GM12874 (cell line): ENCODE measurements at regions not wholly inside any gene's neighbourhood (a gene's known extent, or its start where the extent isn't known, plus 50 kb on each side); places are given as distances from the start of the nearest gene placed in this dataset.

Experiments
- TF ChIP-seq, protein P1 (sequence below): IDR thresholded peaks from 2 replicates; pipeline ENCODE4 v1.5.1; 2011; ENCODE audit warnings: low read depth, mild to moderate bottlenecking, control low read depth, low read length, moderate library complexity; ENCODE audit not compliant: insufficient read depth

DNA sequence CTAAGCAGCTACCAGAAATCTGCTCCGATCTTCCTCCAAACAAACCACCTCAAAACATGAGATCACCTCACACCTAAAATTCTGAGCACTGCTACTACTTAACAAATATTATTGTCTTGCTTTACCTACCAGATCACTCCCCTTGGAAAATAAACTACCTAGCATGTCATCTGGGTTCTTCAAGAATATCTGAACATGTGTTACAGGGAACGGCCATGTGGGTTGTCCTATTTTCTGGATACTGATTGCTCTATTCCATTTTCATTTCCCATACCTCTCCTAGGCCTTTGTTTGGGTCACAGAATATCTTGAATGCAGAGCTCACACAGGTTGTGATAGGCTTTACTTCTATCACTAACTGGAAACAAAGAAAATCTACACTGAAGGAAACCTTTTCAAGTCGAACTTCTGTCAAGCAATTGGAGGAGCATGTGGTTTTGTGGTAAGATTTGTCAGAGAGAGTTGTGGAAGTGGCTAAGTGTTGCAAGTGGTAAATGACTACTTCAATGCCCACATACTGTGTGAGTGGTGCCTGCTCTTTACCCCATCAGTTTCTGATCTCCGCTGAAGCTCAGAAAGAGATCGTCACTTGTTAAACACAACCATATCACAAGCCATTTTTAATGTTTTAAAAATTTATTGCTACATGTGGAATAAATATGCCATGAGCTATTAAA is 739.1 kb upstream of the ZEB2 start:
- TF ChIP-seq, protein P1, sequence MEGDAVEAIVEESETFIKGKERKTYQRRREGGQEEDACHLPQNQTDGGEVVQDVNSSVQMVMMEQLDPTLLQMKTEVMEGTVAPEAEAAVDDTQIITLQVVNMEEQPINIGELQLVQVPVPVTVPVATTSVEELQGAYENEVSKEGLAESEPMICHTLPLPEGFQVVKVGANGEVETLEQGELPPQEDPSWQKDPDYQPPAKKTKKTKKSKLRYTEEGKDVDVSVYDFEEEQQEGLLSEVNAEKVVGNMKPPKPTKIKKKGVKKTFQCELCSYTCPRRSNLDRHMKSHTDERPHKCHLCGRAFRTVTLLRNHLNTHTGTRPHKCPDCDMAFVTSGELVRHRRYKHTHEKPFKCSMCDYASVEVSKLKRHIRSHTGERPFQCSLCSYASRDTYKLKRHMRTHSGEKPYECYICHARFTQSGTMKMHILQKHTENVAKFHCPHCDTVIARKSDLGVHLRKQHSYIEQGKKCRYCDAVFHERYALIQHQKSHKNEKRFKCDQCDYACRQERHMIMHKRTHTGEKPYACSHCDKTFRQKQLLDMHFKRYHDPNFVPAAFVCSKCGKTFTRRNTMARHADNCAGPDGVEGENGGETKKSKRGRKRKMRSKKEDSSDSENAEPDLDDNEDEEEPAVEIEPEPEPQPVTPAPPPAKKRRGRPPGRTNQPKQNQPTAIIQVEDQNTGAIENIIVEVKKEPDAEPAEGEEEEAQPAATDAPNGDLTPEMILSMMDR = no peak

DNA sequence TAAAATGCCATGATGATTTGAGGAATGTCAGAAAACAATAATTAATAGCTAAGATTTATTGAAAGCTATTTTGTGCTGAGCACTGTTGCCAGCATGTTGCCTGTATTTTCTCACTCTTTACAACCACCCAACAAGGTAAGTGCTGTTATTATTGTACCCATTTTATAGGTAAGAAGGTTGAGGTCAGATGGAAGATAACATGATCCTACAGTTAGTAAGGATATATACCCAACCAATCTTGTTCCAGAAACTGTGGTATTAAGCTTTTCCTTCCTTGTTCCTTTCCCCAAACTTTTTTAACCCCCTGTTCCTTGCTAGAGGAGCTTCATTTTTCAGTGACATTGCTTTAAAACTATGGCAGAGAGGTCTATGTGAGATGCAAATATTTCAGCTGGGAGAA is 738.0 kb upstream of the ZEB2 start:
- TF ChIP-seq, protein P1 = no peak

DNA sequence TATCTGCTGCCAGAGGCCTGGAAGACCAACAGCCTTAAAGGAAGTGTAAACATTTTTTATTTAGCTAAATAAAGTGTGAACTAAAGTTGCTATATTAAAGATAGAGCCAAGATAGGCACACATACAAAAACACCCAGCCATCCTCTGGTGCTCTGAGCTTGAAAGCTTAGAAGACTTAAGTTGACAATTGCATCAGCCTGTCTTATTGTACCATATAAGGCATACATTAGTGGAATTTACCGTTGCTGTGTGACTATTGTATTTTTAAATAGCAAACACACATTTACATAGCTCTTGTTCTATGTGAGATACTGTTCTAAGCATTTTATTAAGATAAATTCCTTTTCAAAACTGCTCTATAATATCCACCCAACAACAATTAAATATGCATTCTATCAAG is 736.6 kb upstream of the ZEB2 start:
- TF ChIP-seq, protein P1 = no peak

DNA sequence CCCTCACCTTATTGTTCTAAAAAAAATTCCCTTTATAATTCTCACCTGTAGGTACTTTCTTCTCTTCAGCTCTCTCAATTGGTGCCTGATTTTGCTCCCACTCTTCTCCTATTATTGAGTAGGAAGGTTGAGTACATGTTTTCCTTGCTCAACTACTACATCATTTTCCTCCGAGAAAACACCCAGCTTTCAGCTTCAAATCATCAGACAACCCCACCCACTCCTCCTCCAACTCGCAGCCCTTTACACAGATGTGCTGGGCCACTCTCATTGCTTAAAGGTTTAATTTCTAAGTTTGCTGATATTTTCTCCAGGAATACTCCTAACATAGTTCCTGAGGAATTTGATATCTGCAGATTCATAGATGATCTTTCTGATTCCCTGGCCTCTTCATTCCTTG is 734.4 kb upstream of the ZEB2 start:
- TF ChIP-seq, protein P1 = no peak

DNA sequence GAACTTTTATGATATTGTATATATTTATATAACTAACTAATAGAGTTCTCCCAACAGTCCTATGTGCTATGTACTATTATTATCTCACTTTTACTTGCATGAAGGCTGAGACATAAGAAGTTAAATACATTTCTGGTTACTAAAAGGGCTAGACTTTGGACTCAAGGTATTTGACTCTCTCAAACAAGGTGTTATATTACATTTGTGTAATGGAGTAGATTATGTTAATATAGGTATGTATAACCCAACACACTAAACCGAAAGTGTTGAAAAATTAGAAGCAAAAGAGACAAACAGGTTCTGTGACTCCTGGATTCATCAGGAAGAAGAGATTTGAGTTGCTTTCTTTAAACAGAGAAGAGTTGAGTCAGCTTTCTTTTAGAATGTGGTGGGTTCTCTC is 733.6 kb upstream of the ZEB2 start:
- TF ChIP-seq, protein P1 = no peak

DNA sequence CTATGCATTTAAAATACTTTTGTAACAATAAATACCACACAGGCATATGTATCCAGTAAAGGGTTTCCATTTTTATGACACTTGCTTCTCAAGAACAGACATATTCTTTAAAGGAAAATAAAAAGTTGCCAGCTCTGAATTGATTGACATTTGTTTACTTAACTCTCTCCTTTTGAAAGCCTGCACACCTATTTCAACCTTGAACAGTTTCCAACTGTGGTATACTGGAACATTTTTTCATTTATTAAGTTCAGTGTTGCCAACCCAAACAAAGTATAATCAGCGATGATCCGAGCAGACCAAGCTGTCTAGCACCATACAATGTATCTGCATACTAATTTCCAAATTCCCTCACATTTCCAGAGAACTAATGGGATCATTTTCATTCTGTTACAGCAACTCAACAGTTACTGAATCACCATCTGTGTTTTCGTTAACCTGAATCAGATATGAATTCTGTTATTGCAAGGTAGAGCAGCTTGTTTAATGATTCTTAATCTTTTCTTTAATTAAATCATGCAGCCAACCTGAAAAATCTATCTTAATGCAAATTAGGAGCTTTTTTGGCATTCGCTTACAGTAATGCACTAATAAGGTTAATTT is 725.5 kb upstream of the ZEB2 start:
- TF ChIP-seq, protein P1 = no peak

DNA sequence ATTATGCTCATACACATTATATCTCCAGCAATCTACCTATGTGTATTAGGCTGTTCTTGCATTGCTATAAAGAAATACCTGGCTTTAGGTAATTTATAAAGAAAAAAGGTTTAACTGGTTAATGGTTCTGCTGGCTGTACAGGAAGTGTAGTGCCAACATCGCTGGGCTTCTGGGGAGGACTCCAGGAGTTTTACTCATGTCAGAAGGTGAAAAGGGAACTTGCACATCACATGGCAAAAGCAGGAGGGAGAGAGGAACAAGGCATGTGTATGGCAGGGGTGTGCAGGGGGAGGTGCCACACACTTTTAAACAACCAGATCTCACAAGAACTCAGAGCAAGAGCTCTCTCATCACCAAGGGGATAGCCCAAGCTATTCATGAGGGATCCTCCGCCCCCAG is 715.4 kb upstream of the ZEB2 start:
- TF ChIP-seq, protein P1 = no peak

DNA sequence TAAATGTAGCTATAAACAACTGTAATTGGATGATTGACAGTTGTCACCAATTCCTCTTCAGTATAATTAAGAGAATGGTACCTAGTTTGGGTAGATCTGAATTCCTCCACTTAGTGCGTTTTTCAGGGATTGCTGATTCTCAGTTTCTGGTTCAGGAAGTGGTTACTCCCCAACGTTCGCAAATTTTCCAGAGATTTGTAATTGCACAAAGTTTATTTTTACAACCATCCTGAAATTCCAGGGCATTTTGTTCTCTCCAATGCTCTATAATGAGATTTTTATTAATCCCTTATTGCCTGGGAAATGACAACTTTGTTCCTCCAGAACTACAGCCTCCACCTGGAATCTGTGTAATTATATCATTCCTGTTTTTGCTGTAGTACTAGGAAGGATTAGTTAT is 710.6 kb upstream of the ZEB2 start:
- TF ChIP-seq, protein P1 = no peak
